ENCODE measurements at regions not wholly inside any gene's neighbourhood (a gene's known extent, or its start where the extent isn't known, plus 50 kb on each side); places are given as distances from the start of the nearest gene placed in this dataset.

DNA sequence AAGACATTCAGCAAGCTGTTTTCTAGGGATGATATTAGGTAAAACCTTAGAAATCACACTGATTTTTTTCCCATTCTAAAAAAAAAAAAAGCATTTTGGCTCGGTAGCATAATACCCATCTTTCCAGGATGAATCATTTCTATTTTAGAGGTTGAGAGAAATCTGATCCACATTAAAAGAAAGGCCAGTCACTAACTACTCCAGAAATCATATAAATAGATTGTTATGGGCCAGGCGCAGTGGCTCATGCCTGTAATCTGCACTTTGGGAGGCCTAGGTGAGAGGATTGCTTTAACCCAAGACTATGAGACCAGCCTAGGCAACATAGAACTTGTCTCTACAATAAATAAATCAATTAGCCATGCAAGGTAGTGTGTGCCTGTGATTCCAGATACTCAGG lies 164.3 kb downstream of the BAMBI start:
- TF ChIP-seq EZH2 (IDR thresholded peaks at IDR 0.05; ENCODE audit: low read length) (no peak), CTCF (optimal IDR thresholded peaks at IDR 0.05 in 1 of 3, IDR thresholded peaks at IDR 0.05 in 1 of 3, conservative IDR thresholded peaks at IDR 0.05 in 1 of 3; ENCODE audit: extremely low read depth in 1 of 3, insufficient read depth in 2 of 3, low read length in 3 of 3) (no peak)
- Histone ChIP-seq H2AFZ (ENCODE audit: control insufficient read depth, low read length) (no peak overlapping the region), H4K20me1 (ENCODE audit: control insufficient read depth, extremely low read depth, insufficient read depth, low read length) (no peaks in the 10 kb centered on the region), H3K27me3 (ENCODE audit: control insufficient read depth, extremely low read depth, insufficient read depth, low read length) (no peaks in the 10 kb centered on the region), H3K9me1 (ENCODE audit: control insufficient read depth, extremely low read depth, insufficient read depth, low read length) (no peaks in the 10 kb centered on the region), H3K27ac (ENCODE audit: control insufficient read depth, insufficient read depth, low read length) (no peak overlapping the region), H3K9me3 (ENCODE audit: control insufficient read depth, low read depth, low read length) (peaks cover 3% of the 10 kb centered on the region), H3K36me3 (ENCODE audit: control insufficient read depth in 2 of 2, extremely low read depth in 1 of 2, insufficient read depth in 2 of 2, low read length in 2 of 2) (no peaks in the 10 kb centered on the region), H3K4me3 (ENCODE audit: control insufficient read depth in 2 of 3, extremely low read depth in 1 of 3, insufficient read depth in 2 of 3, low read depth in 1 of 3, low read length in 3 of 3) (no peak overlapping the region), H3K79me2 (ENCODE audit: control insufficient read depth, insufficient read depth, low read length) (no peaks in the 10 kb centered on the region), H3K4me1 (ENCODE audit: control insufficient read depth, extremely low read depth, insufficient read depth, low read length) (no peaks in the 10 kb centered on the region), H3K9ac (ENCODE audit: control insufficient read depth, extremely low read depth, insufficient read depth, low read length) (no peak overlapping the region), H3K4me2 (ENCODE audit: control insufficient read depth, extremely low read depth, insufficient read depth, low read depth, low read length) (no peak overlapping the region)
- DNase-seq (ENCODE audit: low read depth, low spot score): no peak
- dilution Hi-C loops (cut with MboI; ENCODE audit: extremely low pct_ligation_motif_present, low sequenced_read_pairs): no loop called here
- FAIRE-seq: no peak

GRCh38 chr10:28842321-28842720 lies 165.0 kb downstream of the BAMBI start:
- H3K27ac ChIP-seq (ENCODE audit: control insufficient read depth, insufficient read depth, low read length): no peak overlapping the region
- no peaks in the 10 kb centered on the region for H3K36me3 ChIP-seq (ENCODE audit: control insufficient read depth in 2 of 2, extremely low read depth in 1 of 2, insufficient read depth in 2 of 2, low read length in 2 of 2)
- H2AFZ ChIP-seq (ENCODE audit: control insufficient read depth, low read length): no peak overlapping the region
- peaks cover 3% of the 10 kb centered on the region for H3K9me3 ChIP-seq (ENCODE audit: control insufficient read depth, low read depth, low read length)
- H3K9ac ChIP-seq (ENCODE audit: control insufficient read depth, extremely low read depth, insufficient read depth, low read length): no peak overlapping the region
- H3K79me2 ChIP-seq (ENCODE audit: control insufficient read depth, insufficient read depth, low read length): no peaks in the 10 kb centered on the region
- no peaks in the 10 kb centered on the region for H4K20me1 ChIP-seq (ENCODE audit: control insufficient read depth, extremely low read depth, insufficient read depth, low read length)
- H3K27me3 ChIP-seq (ENCODE audit: control insufficient read depth, extremely low read depth, insufficient read depth, low read length): no peaks in the 10 kb centered on the region
- TF ChIP-seq EZH2 (IDR thresholded peaks at IDR 0.05; ENCODE audit: low read length) (no peak), CTCF (optimal IDR thresholded peaks at IDR 0.05 in 1 of 3, IDR thresholded peaks at IDR 0.05 in 1 of 3, conservative IDR thresholded peaks at IDR 0.05 in 1 of 3; ENCODE audit: extremely low read depth in 1 of 3, insufficient read depth in 2 of 3, low read length in 3 of 3) (no peak)
- no peak overlapping the region for H3K4me2 ChIP-seq (ENCODE audit: control insufficient read depth, extremely low read depth, insufficient read depth, low read depth, low read length)
- DNase-seq (ENCODE audit: low read depth, low spot score) (no peak), FAIRE-seq (no peak)
- dilution Hi-C loops (cut with MboI; ENCODE audit: extremely low pct_ligation_motif_present, low sequenced_read_pairs): no loop called here
- H3K9me1 ChIP-seq (ENCODE audit: control insufficient read depth, extremely low read depth, insufficient read depth, low read length): no peaks in the 10 kb centered on the region
- no peak overlapping the region for H3K4me3 ChIP-seq (ENCODE audit: control insufficient read depth in 2 of 3, extremely low read depth in 1 of 3, insufficient read depth in 2 of 3, low read depth in 1 of 3, low read length in 3 of 3)
- no peaks in the 10 kb centered on the region for H3K4me1 ChIP-seq (ENCODE audit: control insufficient read depth, extremely low read depth, insufficient read depth, low read length)
